ENCODE measurements at regions not wholly inside any gene's neighbourhood (a gene's known extent, or its start where the extent isn't known, plus 50 kb on each side); places are given as distances from the start of the nearest gene placed in this dataset.

GRCh38 chr15:25504307-25504706 is 65.5 kb upstream of the UBE3A start:
- peak; percentile 63 for DNase-seq (ENCODE audit: low spot score)

GRCh38 chr15:25501828-25502446 is 63.1 kb upstream of the UBE3A start:
- peak; percentile 47 for DNase-seq (ENCODE audit: low spot score)

- no peak for DNase-seq (ENCODE audit: low spot score)
These were observed 60.0 kb upstream of the UBE3A start for GRCh38 chr15:25498835-25499234.

DNA sequence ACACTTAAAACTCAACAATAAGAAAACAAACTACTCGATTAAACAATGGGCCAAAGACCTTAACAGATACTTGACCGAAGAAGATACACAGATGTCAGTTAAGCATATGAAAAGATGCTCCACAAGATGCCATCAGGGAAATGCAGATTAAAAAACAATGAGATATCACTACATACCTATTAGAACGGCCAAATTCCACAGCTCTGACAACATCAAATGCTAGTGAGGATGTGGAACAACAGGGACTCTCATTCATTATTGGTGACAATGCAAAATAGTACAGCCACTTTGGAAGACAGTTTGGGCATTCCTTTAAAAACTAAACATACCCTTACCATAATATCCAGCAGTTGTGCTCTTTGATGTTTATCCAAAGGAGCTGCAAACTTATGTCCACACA is 59.1 kb upstream of the UBE3A start:
- DNase-seq (ENCODE audit: low spot score), result no peak

DNA sequence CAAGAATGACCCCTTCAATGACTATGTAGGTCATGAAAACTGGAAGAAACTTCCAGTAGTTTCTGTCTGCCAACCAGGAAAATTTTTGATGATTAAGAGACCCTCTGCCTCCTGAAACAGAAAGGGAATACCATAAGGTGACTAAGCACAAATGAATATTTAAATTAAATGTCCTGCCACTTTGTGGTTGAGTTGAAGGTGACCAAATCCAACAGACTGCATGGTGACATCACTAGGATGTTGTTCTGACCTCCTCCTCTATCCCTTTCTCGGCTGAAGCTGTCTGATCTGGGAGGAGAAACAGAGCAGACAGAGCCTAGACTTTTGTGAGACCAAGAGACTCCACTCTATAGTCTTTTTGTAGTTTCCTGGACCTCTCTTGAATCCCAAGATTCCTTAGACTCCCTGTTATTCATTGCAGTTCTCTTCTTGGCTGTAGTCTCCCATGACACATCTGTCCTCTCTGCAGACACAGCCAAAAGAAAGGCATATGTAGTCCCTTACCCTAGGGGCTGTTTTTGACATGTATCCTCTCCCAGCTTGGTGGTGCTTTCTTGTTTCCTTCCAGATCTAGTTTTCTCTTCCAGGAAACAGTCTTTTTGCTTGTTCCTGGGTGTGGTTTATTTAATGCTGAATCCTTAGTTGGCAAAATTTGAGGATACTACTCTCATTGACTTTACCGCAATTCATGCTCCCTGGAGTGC is 55.2 kb upstream of the UBE3A start:
- no peak for DNase-seq (ENCODE audit: low spot score)

GRCh38 chr15:25492315-25492714 is 53.5 kb upstream of the UBE3A start:
- no peak for DNase-seq (ENCODE audit: low spot score)
